Mucosa of descending colon (tissue), 3 donors: ENCODE measurements at regions not wholly inside any gene's neighbourhood (a gene's known extent, or its start where the extent isn't known, plus 50 kb on each side); places are given as distances from the start of the nearest gene placed in this dataset.
"Not testable (repeated sequence)": the region's sequence is repeated elsewhere in the genome, so short reads cannot be mapped to it uniquely, and the experiment has no call there.

Source experiments
- ATAC-seq: fragments of 200-7000 bp; cut with Tn5 transposase; one replicate; pipeline ENCODE4 v1.9.1; 2020; ENCODE audit warnings: mild to moderate bottlenecking, moderate library complexity
- DNase-seq, 3 donors: peaks; one replicate each; pipeline ENCODE4 v3.0.0-alpha.2; 2020
- H3K36me3 ChIP-seq: fragments of 200-600 bp; one replicate; pipeline ENCODE4 v1.8.0; 2021; ENCODE audit warnings: low read depth, mild to moderate bottlenecking
- H3K4me1 ChIP-seq: fragments of 200-600 bp; one replicate; pipeline ENCODE4 v1.8.0; 2021; ENCODE audit warnings: low read depth, mild to moderate bottlenecking
- H3K4me3 ChIP-seq: fragments of 200-600 bp; one replicate; pipeline ENCODE4 v1.8.0; 2021; ENCODE audit warnings: mild to moderate bottlenecking
- H3K9me3 ChIP-seq: fragments of 200-600 bp; one replicate; pipeline ENCODE4 v1.8.0; 2021; ENCODE audit warnings: mild to moderate bottlenecking
- CTCF ChIP-seq: fragments of 200-600 bp; IDR thresholded peaks from one replicate; pipeline ENCODE4 v1.8.0; 2022; ENCODE audit warnings: antibody characterized with exemption, mild to moderate bottlenecking
- intact Hi-C, 2 donors: fragments of 100-400 bp; cut with DNase I in 1 of 2; cut with micrococcal nuclease in 1 of 2; formaldehyde crosslinking; loops; one replicate each; pipeline versions ENCODE4 v1.11.0 to v1.11.1; 2022; cut with DNase I, micrococcal nuclease
- donor health status: DM: no; HTN: no; CAD: no; lungs with moderate emphysema.
- donor health status: DM: no; HTN: no; CAD: no.
- donor health status: DM: no; HTN: yes; CAD: no.

GRCh38 chr7:79775911-79776310 is 322.4 kb upstream of the MAGI2 start:
- TF ChIP-seq CTCF: no peak
- no peaks in the 10 kb centered on the region for H3K4me1 ChIP-seq
- DNase-seq (no peak), ATAC-seq (no peak)
- H3K36me3 ChIP-seq: no peaks in the 10 kb centered on the region
- intact Hi-C loops: no loop called here
- H3K4me3 ChIP-seq: no peak overlapping the region
- no peaks in the 10 kb centered on the region for H3K9me3 ChIP-seq

DNA sequence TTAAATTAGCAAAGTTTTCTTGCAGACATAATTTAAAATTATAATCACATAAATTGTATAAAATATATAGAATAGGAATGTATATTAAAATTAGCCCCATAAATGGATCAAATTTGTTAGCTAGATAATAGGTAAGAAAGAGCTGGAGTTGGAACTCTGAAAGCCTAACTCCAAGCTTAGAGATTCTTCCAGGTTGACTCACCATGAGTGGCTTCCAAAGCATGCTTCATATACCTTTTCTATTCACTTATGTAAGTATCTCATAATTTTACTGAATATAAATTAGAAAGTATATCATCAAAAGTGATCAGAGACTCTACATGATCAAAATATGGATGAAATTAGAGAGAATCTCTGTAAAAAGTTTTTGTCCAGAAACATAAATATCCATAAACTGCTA is 320.7 kb upstream of the MAGI2 start:
- no peak for DNase-seq
- no peak for TF ChIP-seq CTCF
- intact Hi-C loops: no loop called here
- no peak overlapping the region for H3K4me3 ChIP-seq
- no peaks in the 10 kb centered on the region for H3K36me3 ChIP-seq
- no peaks in the 10 kb centered on the region for H3K4me1 ChIP-seq
- ATAC-seq: no peak
- no peaks in the 10 kb centered on the region for H3K9me3 ChIP-seq

- intact Hi-C loops: no loop called here
- no peaks in the 10 kb centered on the region for H3K36me3 ChIP-seq
- DNase-seq: no peak
- no peaks in the 10 kb centered on the region for H3K9me3 ChIP-seq
- ATAC-seq: no peak
- TF ChIP-seq CTCF: no peak
- H3K4me3 ChIP-seq: no peak overlapping the region
- H3K4me1 ChIP-seq: no peaks in the 10 kb centered on the region
These were observed 317.5 kb upstream of the MAGI2 start for GRCh38 chr7:79770970-79771369.

- peak; percentile 77 for ATAC-seq
- intact Hi-C loops: no loop called here
- TF ChIP-seq CTCF: no peak
- no peaks in the 10 kb centered on the region for H3K4me1 ChIP-seq
- no peaks in the 10 kb centered on the region for H3K36me3 ChIP-seq
- no peaks in the 10 kb centered on the region for H3K9me3 ChIP-seq
- DNase-seq: peak in 1 of 3 donors; percentile 43
- no peak overlapping the region for H3K4me3 ChIP-seq
These were observed 316.6 kb upstream of the MAGI2 start for GRCh38 chr7:79770063-79770462.

- H3K4me1 ChIP-seq, H3K4me3 ChIP-seq, DNase-seq, H3K36me3 ChIP-seq, ATAC-seq, intact Hi-C loops, H3K9me3 ChIP-seq: not testable (repeated sequence)
These were observed 314.6 kb upstream of the MAGI2 start for GRCh38 chr7:79767876-79768560.

DNA sequence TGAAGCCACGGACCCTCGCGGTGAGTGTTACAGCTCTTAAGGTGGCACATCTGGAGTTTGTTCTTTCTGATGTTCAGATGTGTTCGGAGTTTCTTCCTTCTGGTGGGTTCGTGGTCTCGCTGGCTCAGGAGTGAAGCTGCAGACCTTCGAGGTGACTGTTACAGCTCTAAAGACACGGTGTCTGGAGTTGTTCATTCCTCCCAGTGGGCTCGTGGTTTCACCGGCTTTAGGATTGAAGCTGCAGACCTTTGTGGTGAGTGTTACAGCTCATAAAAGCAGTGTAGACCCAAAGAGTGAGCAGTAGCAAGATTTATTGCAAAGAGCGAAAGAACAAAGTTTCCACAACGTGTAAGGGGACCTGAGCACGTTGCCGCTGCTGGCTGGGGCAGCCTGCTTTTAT is 313.7 kb upstream of the MAGI2 start:
- DNase-seq, H3K9me3 ChIP-seq, intact Hi-C loops: not testable (repeated sequence)

More for the DNA sequence above, 313.7 kb upstream of the MAGI2 start:
- not testable (repeated sequence) for H3K4me1 ChIP-seq, H3K4me3 ChIP-seq, ATAC-seq, H3K36me3 ChIP-seq
